ENCODE measurements at regions not wholly inside any gene's neighbourhood (a gene's known extent, or its start where the extent isn't known, plus 50 kb on each side); places are given as distances from the start of the nearest gene placed in this dataset.

DNA sequence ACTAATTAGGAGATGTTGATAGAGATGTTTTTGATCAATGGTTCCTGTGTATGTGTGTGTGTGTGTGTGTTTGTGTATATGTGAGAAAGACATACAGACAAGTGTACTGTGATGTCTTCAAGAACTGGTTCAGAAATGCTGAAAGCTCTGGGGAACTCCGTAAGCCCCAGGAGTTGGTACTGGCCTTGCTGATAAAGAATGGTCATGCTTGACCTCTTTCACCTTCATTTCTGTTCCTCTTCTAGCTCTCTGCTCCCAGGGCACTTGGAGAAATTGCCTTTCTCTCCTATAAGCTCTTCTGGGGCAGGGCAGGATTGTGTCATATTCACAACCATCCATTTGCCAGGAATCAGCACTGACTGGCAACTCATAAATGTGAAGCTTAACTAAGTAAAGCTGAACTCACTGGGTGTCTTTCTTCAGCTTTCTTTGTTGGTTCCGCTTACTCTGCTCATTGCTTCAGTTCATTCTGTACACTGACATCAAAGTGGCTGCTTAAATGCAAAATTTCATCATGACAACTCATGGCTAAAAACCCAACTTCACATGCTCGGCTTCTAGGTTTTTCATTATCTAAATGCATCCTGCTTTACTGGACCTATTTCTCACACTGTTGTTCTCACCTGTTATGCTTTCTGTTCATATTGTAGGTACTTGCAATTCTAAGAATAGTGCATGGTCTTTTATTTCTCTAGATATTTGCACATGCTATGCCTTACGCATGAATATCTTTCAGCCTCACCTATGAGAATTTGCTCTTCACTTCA is 162.1 kb upstream of the LYSMD4 start:
- TF ChIP-seq, protein P1, sequence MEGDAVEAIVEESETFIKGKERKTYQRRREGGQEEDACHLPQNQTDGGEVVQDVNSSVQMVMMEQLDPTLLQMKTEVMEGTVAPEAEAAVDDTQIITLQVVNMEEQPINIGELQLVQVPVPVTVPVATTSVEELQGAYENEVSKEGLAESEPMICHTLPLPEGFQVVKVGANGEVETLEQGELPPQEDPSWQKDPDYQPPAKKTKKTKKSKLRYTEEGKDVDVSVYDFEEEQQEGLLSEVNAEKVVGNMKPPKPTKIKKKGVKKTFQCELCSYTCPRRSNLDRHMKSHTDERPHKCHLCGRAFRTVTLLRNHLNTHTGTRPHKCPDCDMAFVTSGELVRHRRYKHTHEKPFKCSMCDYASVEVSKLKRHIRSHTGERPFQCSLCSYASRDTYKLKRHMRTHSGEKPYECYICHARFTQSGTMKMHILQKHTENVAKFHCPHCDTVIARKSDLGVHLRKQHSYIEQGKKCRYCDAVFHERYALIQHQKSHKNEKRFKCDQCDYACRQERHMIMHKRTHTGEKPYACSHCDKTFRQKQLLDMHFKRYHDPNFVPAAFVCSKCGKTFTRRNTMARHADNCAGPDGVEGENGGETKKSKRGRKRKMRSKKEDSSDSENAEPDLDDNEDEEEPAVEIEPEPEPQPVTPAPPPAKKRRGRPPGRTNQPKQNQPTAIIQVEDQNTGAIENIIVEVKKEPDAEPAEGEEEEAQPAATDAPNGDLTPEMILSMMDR (IDR thresholded peaks at IDR 0.05) = no peak
- TF ChIP-seq ZFX (IDR thresholded peaks at IDR 0.05; ENCODE audit: borderline replicate concordance) = no peak
